OCI-LY1 (cell line): ENCODE measurements at regions not wholly inside any gene's neighbourhood (a gene's known extent, or its start where the extent isn't known, plus 50 kb on each side); places are given as distances from the start of the nearest gene placed in this dataset.

Experiments used
- EZH2 ChIP-seq: fragments of 200-600 bp; sonication (generic), shearing (Covaris generic); IDR thresholded peaks from 2 replicates; pipeline ENCODE4 v1.8.0; 2017; ENCODE audit warnings: borderline replicate concordance, mixed run types, mild to moderate bottlenecking, antibody characterized with exemption, low read length, moderate library complexity, mixed read lengths
- TF ChIP-seq, protein P1 (sequence below): fragments of 200-600 bp; sonication (generic), shearing (Covaris generic); IDR thresholded peaks from 2 replicates; pipeline ENCODE4 v1.5.1; 2017; ENCODE audit warnings: mild to moderate bottlenecking, antibody characterized with exemption, low read length, moderate library complexity, mixed read lengths

DNA sequence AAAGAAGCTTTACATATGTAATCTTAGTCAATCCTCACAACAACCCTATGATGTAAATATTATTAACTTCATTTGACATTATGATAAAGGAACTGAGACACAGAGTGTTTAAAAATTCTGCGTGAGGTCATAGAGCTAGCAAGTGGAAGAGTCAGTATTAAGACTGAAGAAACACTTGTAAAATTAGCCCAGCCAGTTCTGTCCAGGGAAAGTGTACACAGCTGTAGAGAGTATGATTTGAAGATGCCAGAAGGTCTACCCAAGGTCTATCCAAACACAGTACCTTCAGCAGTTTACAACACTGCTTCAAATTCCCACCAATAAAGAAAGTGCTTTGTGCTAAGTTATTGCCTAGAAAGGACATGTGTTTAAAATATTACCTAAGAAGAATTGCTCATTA is 51.7 kb upstream of the ITPRID2 start:
- TF ChIP-seq, protein P1, sequence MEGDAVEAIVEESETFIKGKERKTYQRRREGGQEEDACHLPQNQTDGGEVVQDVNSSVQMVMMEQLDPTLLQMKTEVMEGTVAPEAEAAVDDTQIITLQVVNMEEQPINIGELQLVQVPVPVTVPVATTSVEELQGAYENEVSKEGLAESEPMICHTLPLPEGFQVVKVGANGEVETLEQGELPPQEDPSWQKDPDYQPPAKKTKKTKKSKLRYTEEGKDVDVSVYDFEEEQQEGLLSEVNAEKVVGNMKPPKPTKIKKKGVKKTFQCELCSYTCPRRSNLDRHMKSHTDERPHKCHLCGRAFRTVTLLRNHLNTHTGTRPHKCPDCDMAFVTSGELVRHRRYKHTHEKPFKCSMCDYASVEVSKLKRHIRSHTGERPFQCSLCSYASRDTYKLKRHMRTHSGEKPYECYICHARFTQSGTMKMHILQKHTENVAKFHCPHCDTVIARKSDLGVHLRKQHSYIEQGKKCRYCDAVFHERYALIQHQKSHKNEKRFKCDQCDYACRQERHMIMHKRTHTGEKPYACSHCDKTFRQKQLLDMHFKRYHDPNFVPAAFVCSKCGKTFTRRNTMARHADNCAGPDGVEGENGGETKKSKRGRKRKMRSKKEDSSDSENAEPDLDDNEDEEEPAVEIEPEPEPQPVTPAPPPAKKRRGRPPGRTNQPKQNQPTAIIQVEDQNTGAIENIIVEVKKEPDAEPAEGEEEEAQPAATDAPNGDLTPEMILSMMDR = no peak
- no peak for TF ChIP-seq EZH2
